Pancreas (tissue), 10 donors: ENCODE measurements at regions not wholly inside any gene's neighbourhood (a gene's known extent, or its start where the extent isn't known, plus 50 kb on each side); places are given as distances from the start of the nearest gene placed in this dataset.

Experiments used
- ATAC-seq, 4 donors: fragments of 200-7000 bp; cut with Tn5 transposase; one replicate each; pipeline versions ENCODE4 v1.8.0 to v1.9.1; 2020; ENCODE audit warnings: mild to moderate bottlenecking in 4 of 4, moderate library complexity in 4 of 4
- DNase-seq, 6 donors: peaks; one replicate each; pipeline ENCODE4 v3.0.0-alpha.2; 2020
- FAIRE-seq: peaks from 2 replicates; lab custom pipeline; 2012; peaks lifted over from hg19 to GRCh38; lab: Jason Lieb, UNC
- H3K27ac ChIP-seq, 4 donors: fragments of 200-600 bp; sonication (generic); 1 replicate in 3 of 4; 2 replicates in 1 of 4; pipeline versions ENCODE4 v1.5.0 to v1.8.0; 2020
- H3K27me3 ChIP-seq, 4 donors: fragments of 200-600 bp; one replicate each; pipeline ENCODE4 v1.8.0; 2021
- H3K36me3 ChIP-seq, 3 donors: fragments of 200-600 bp; sonication (generic) in 1 of 3; one replicate each; pipeline versions ENCODE4 v1.5.0 to v1.8.0; 2020 to 2021
- H3K4me1 ChIP-seq, 3 donors: fragments of 200-600 bp; one replicate each; pipeline ENCODE4 v1.8.0; 2021
- H3K4me3 ChIP-seq, 4 donors: fragments of 200-600 bp; sonication (generic) in 2 of 4; one replicate each; pipeline versions ENCODE4 v1.5.0 to v1.8.0; 2020 to 2021
- H3K9me3 ChIP-seq, 4 donors: fragments of 200-600 bp; one replicate each; pipeline ENCODE4 v1.8.0; 2021
- CTCF ChIP-seq, 4 donors: fragments of 200-600 bp; sonication (generic) in 3 of 4; IDR thresholded peaks; one replicate each; pipeline versions ENCODE4 v1.5.0 to v1.8.0; 2021; ENCODE audit warnings: antibody characterized with exemption in 4 of 4
- WGBS, 2 donors: extraction: QIAGEN DNeasy Blood & Tissue Kit; methylation state at CpG; one replicate each; pipeline ENCODE4 v1.1.7; 2013; 5-methylcytosine and 5-hydroxymethylcytosine counted together
- intact Hi-C, 3 donors: fragments of 100-400 bp; cut with DNase I; formaldehyde crosslinking; loops; one replicate each; pipeline versions ENCODE4 v1.11.1 to v1.14.2; 2022
- donor health status: healthy with polysubstance abuse.
- donor health status: DM: no; HTN: no; CAD: no; lungs with moderate emphysema.
- donor health status: DM: no; HTN: no; CAD: no.
- donor health status: control.
- donor health status: control.
- donor health status: Bipolar disorder and iron deficiency.
- donor health status: DM: yes; HTN: yes; CAD: no.
- donor health status: DM: no; HTN: no; CAD: no.
- donor health status: DM: no; HTN: no; CAD: no.
- donor health status: DM: yes; HTN: yes; CAD: no.

DNA sequence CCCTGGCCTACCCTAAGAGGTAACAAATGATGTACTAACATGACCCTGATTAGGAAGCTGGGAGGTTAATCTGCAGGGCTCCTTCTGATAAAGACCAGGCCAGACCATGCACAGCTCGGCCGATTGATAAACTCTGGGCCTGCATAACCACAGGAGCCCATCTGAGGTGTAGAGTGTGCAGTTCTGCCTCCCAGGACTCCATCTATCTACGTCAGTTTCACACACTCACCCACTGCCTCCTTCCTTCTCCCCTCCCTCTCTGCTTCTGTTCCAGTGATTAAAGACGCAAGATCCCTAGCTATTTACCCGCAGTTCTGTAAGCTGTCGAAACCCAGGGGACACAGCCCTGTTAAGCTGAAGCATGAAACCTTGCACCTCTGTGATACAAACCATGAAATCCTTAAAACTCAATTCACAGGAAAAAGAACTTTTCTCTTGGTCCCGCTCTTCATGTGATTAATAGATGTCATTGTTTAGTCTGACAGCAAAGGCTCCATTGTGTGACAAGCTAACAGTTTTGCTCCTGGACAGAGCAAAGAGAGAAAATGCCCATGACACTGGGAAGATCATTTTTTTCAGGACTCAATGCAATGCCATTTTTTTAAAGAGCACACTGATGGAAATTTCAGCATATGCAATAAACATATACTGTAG, 470.6 kb downstream of the MAFB start:
- H3K27me3 ChIP-seq: no peaks in the 10 kb centered on the region
- no peak for TF ChIP-seq CTCF (IDR thresholded peaks at IDR 0.05)
- ATAC-seq (no peak), DNase-seq (no peak), FAIRE-seq (no peak)
- H3K9me3 ChIP-seq: no peaks in the 10 kb centered on the region
- WGBS, 2 donors: 49 to 54% methylated on average over 7 of the region's 7 CpGs
- H3K27ac ChIP-seq: no peak overlapping the region
- intact Hi-C loops: no loop called here
- no peak overlapping the region for H3K4me3 ChIP-seq
- no peaks in the 10 kb centered on the region for H3K4me1 ChIP-seq
- no peaks in the 10 kb centered on the region for H3K36me3 ChIP-seq

DNA sequence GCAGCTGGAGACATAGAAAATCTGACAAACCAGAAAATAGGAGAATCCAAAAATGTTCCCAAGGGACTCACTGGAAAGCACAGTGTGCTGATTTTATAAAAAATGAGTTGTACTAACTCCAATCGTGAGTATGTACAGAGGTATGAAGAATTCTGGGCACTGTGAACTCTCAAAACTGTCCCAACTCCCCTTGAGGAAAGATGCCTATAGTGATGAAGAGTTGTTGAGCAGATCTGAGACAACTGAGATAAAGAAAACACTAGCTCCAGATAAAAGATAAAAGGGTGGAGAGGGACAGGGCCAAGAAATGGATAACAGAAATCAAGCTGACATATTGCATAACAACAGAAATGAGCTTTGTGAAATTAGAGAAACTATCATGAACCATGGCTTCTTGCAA, 481.4 kb downstream of the MAFB start:
- no peaks in the 10 kb centered on the region for H3K4me1 ChIP-seq
- H3K27ac ChIP-seq: no peak overlapping the region
- no peaks in the 10 kb centered on the region for H3K36me3 ChIP-seq
- H3K4me3 ChIP-seq: no peak overlapping the region
- WGBS, 2 donors: 47 to 60% methylated on average over 1 of the region's 1 CpG
- DNase-seq: no peak
- no peaks in the 10 kb centered on the region for H3K9me3 ChIP-seq
- FAIRE-seq: no peak
- intact Hi-C loops: no loop called here
- peaks cover 0 to 11% (median 0%) of the 10 kb centered on the region in 4 donors for H3K27me3 ChIP-seq
- no peak for TF ChIP-seq CTCF (IDR thresholded peaks at IDR 0.05)
- no peak for ATAC-seq

- Histone ChIP-seq H3K9me3 (no peaks in the 10 kb centered on the region), H3K27me3 (peaks cover 0 to 9% (median 0%) of the 10 kb centered on the region in 4 donors), H3K4me3 (no peak overlapping the region), H3K4me1 (no peaks in the 10 kb centered on the region), H3K36me3 (no peaks in the 10 kb centered on the region), H3K27ac (no peak overlapping the region)
- no peak for TF ChIP-seq CTCF (IDR thresholded peaks at IDR 0.05)
- intact Hi-C loops: no loop called here
- WGBS, 2 donors: 25 to 27% methylated on average over 2 of the region's 2 CpGs
- no peak for ATAC-seq
- FAIRE-seq: no peak
- no peak for DNase-seq
Measured at GRCh38 chr20:40205971-40206370, 483.1 kb downstream of the MAFB start.

GRCh38 chr20:40203032-40203431, 486.0 kb downstream of the MAFB start:
- no peaks in the 10 kb centered on the region for H3K9me3 ChIP-seq
- H3K4me3 ChIP-seq: no peak overlapping the region
- ATAC-seq: no peak
- no peak for DNase-seq
- no peaks in the 10 kb centered on the region for H3K36me3 ChIP-seq
- H3K27me3 ChIP-seq: peaks cover 0 to 9% (median 0%) of the 10 kb centered on the region in 4 donors
- intact Hi-C loops: no loop called here
- H3K27ac ChIP-seq: no peak overlapping the region
- TF ChIP-seq CTCF (IDR thresholded peaks at IDR 0.05): no peak
- H3K4me1 ChIP-seq: no peaks in the 10 kb centered on the region
- WGBS, 2 donors: 43 to 50% methylated on average over 1 of the region's 1 CpG
- no peak for FAIRE-seq

- WGBS, 2 donors: 51 to 52% methylated on average over 4 of the region's 4 CpGs
- H3K36me3 ChIP-seq: no peaks in the 10 kb centered on the region
- DNase-seq (no peak), FAIRE-seq (no peak), ATAC-seq (no peak)
- H3K4me3 ChIP-seq: no peak overlapping the region
- H3K27ac ChIP-seq: no peak overlapping the region
- no peaks in the 10 kb centered on the region for H3K27me3 ChIP-seq
- no peaks in the 10 kb centered on the region for H3K4me1 ChIP-seq
- TF ChIP-seq CTCF (IDR thresholded peaks at IDR 0.05): no peak
- no peaks in the 10 kb centered on the region for H3K9me3 ChIP-seq
- intact Hi-C loops: no loop called here
Measured at GRCh38 chr20:40197691-40198090, 491.3 kb downstream of the MAFB start.
